ENCODE measurements at regions not wholly inside any gene's neighbourhood (a gene's known extent, or its start where the extent isn't known, plus 50 kb on each side); places are given as distances from the start of the nearest gene placed in this dataset.

GRCh38 chr7:17713584-17713983, 226.7 kb downstream of the SNX13 start:
- TF ChIP-seq POLR2A (IDR thresholded peaks at IDR 0.05) = no peak
- no peak for TF ChIP-seq CTCF (IDR thresholded peaks at IDR 0.05)
